Stimulated activated CD4-positive, alpha-beta T cell treated with anti-CD3 and anti-CD28 coated beads, Interleukin-15, amount 100 ng/mL, for 24 hours (primary cell): ENCODE measurements at regions not wholly inside any gene's neighbourhood (a gene's known extent, or its start where the extent isn't known, plus 50 kb on each side); places are given as distances from the start of the nearest gene placed in this dataset.
"Not testable (repeated sequence)": the region's sequence is repeated elsewhere in the genome, so short reads cannot be mapped to it uniquely, and the experiment has no call there.

Source experiments
- DNase-seq: peaks from one replicate; pipeline ENCODE4 v3.0.0-alpha.2; 2020

GRCh38 chr6:112591329-112591728, 244.2 kb downstream of the RFPL4B start:
- DNase-seq, result no peak

DNA sequence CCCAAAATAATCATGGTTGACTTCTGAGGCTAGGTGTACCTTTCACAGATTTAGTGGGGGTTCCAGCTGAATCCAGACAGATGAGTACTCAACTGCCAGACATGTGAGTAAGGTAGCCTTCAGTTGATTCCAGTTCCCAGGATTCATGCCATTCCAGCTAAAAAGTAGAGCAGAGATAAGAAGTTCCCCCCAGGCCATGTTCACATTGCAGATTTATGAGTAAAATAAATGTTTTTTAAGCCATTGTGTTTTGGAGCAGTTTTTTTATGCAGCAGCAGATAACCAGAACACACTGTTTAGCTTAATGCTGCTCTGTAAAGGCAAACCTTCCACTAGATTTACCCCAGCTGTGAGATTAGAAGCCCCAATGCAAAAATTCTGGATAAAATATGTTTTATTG, 245.0 kb downstream of the RFPL4B start:
- no peak for DNase-seq

- no peak for DNase-seq
These were observed 247.9 kb downstream of the RFPL4B start for GRCh38 chr6:112594886-112595594.

DNA sequence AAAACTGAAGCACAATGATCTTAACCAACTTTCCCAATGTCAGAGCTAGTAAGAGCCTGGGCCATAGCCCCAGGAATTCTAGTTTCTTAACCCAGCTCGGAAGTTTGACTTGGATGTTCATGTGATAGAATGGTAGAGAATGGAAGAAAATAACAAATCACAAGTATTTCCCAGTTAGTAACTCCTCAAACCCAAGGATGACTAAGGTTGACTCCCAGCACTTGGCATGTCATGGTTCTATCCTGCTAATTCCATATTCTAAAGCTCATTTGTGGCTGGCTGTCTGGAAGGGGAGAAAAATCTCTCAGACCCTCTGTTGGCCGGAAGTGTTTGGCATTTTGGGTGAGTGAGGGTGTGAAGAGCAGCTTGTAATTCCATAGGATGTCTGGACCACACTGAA, 248.7 kb downstream of the RFPL4B start:
- no peak for DNase-seq

- DNase-seq, result no peak
These were observed 250.0 kb downstream of the RFPL4B start for GRCh38 chr6:112597176-112597575.

DNA sequence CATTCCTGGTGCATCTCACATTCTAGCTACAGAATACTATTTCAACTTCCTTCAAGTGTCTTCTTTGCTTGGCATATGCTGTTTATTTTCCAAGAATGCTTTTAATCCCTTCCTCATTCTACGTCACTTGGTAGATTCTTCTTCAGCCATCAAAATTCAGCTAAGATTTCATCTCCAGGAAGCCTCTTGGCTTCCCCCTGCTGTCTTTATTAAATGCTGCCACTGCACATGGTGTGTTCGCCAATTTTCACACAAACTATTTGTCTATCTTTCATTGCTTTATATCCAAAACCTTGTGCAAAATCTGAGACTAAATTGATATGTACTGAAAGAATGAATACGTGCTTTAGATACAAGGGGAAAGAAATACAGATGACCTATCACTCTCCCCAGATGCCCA, 253.0 kb downstream of the RFPL4B start:
- DNase-seq, result no peak

DNA sequence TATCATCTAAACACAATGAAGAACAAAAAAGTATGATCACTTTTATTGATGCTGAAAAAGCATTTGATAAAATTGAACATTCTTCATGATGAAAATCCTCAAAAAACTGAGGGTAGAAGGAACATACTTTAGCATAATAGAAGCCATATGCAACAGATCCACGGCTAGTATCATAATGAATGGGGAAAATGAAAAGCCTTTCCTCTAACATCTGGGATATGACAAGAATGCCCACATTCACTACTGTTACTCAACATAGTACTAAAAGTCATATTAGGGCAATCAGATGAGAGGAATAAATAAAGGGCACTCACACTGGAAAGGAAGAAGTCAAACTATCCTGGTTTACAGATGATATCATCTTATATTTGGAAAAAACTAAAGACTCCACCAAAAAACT, 256.6 kb downstream of the RFPL4B start:
- no peak for DNase-seq

DNA sequence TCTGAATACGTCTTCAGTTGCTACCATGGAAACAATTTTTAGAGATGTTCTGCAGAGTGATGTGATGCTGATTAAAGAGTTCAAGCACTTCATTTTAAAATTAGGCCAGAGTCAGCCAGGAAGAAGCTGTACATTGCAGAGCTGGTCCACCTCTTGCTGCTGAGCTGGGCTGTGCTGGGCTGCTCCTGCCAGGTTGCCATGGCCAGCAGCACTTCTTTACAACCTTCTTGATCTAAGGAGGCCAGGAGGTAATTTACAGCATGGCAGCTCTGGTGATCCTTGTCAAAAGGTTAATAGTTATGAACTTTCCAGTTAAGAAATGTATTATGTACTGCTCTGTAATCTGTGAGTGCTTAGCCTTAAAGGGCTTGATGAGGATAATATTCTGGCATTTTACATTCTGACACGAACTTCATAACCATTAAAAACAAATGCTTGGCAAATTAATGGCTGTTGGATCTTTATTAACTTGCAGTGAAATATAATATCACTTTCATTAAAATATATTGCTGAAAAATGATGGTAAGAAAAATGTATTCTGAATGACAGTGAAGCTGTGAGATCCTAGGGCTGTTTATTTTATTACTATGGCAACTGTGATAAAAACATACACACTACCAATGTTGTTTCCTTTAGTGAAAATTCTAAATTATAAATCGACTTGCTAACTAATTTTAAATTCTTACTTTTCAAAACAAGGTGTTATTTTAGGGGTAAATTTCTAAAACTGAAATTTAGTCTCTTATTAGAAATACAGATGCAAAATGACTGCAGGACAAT, 259.7 kb downstream of the RFPL4B start:
- DNase-seq, result no peak

- not testable (repeated sequence) for DNase-seq
These were observed 261.8 kb downstream of the RFPL4B start for GRCh38 chr6:112608925-112609324.

DNA sequence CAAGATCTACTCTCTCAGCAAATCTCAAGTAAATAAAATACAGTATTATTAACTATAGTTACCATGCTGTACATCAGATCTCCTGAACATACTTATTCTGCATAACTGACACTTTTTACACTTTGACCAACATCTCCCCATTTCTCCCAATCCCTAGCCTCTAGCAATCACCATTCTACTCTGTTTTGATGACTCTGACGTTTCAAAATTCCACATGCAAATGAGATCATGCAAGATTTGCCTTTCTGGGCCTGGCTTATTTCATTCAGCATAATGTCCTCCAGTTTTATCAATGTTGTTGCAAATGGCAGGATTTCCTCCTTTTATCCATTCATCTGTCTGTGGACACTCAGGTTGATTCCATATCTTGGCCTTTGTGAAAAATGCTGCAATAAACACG, 266.3 kb downstream of the RFPL4B start:
- no peak for DNase-seq

DNA sequence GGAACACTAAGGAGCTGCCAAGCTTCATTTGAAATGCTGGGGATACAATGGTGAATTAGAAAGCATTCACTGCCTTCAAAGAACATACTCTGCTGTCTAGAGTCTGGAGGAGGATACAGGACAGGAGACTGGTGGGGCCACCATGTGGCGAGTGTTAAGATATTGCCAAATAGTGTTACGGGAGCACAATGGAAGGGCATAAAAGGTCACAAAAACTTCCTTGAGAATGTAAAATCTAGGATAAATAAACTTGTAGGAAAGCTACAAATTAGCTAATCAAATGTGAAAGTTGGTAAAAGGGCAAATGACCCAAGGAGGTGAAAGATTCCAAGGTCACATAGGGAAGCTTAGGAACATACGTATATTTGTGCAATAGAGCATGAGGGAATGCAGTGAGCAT, 271.7 kb downstream of the RFPL4B start:
- DNase-seq, result no peak

DNA sequence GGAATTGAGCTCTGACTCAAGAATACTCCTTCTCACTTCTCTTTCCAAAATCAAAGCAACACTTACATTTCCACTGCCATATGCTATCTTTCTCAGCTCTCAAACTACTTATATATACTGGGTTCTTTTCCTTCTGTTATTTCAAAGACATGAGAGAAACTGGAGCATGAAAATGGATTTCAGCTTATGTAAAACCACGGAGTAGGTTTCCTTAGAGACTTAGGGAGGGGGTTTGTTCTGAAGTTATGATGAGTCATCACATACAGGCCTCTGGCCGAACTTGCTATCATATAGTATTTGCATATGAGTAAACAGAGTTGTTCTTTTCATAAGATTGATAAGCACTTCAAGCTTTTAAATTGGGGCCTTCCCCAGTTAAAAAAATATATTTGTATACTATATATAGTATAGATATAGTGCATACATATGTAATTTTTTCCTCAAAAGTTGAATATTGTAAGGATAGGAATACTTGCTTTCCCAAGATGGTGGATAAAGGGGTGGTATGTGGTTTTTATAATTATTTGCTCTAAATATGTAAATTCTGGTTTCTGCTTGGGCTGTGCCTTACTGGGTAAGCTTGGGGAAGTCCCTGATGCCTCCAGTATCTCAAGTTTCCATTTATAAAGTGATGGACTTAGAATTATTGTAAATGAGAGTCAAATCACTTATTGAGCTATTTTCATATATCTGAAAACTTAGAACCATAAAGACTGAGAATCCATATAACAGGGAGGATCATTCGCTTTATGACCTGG, 273.9 kb downstream of the RFPL4B start:
- no peak for DNase-seq

GRCh38 chr6:112622036-112622435, 274.9 kb downstream of the RFPL4B start:
- DNase-seq, result no peak

DNA sequence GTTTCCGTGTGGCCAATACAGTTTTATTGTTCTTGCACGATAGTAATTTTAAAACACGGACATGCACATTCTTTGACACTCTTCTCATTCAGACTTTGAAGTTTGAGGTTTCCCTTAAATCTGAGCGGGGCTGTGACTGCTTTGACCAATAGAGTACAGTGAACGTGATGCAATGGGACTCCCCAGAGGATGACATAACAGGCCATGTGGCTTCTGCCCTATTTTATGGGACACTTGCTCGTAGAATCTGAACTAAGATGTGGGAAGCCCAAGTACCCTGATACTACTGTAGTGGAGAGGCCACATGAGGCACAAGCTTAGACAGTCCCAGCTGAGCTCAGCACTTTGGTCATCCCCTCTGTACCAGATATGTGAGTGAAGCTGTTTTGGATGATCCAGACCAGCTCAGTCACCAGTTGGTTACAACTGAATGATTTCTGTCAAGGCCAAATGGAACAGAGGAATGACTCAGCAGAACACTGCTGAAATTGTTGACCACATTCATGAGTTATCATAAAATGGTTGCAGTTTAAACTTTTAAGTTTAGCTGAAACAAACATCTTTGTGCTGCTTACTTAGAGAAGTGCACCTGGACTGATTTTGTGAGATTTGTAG, 279.4 kb downstream of the RFPL4B start:
- DNase-seq, result no peak

GRCh38 chr6:112634376-112634775, 287.2 kb downstream of the RFPL4B start:
- no peak for DNase-seq

DNA sequence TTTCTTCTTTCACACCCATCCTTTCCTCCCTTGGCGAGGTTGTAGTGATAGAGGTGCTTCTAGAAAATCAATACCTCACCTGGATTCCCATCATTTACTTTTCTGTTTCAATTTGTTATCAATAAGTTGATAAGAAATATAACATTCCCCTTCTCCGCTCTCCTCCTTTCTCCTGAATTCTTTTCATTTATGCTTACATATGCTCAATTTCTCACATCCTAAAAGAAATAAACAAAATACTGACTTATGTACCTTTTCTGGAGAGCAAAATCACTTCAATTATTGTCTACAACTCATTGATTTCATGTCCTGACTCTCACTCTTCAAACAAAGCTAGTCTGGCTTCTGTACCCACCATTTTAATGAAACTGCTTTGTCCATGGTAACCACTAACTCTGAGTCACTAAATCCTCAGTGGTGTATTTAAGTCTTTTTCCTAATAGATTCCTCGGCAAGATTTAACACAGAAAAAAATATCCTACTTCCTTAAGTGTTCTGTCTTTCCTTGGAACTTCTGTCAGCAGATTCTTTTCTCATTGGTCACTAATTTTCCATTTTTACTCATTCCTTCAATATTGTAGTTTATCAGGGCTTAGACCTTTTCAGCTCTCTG, 289.6 kb downstream of the RFPL4B start:
- DNase-seq, result no peak

DNA sequence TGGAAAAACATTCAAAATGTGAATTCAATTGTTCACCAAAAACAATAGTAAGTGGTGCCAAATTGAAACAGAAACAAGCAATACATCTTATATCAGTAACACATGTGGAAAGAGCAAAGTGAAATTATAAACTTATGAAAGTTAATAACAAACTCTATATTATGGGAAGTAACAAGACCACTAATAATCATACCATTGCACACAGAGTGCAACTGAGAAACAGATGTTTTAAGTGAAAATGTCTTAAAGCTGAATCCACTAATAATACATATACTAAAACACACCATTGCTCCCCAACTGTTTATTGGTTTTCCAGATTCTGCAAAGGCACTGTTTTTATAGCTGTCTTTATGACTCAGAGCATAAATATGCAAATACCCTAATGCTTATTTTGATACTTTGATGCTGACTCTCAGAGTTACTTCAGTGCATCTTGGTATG, 292.3 kb downstream of the RFPL4B start:
- DNase-seq, result no peak

DNA sequence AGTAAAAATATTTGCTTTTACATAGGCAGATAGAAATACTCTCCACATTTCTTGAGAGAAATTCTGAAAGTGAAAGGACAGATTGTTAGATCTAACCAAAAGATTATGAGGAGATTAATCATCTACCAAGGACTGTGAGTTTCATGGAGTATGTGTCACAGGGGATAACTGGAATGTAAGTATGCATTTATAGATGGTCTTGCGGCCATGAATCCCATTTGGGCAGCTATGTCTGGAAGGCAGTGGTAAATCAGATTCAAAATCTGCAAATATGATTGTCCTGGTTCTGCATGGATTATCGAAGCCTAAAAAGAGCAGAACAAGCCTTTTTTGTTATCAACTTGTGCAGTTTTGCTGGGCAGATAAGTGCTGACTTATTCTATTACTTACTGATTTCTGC, 293.8 kb downstream of the RFPL4B start:
- DNase-seq, result no peak

DNA sequence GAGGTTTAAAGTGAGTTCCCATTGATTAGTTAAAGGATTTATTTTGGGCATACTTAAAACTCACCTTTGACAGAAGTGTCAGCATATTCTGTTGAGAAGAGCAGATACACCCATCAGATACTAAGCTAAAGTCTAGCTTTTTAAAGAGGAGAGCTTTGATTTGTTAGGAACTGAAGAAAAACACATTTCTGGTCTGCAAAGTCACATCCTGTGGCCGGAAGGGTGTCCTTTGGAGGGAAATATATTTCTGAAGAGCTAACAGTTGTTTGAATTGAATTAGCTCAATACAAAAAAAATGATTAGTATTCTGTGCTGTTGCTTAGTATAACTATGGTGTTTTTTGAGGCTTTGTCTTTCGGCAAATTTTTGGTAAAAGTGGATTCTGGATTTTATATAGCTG, 302.7 kb downstream of the RFPL4B start:
- no peak for DNase-seq

- no peak for DNase-seq
These were observed 304.1 kb downstream of the RFPL4B start for GRCh38 chr6:112651239-112651638.

DNA sequence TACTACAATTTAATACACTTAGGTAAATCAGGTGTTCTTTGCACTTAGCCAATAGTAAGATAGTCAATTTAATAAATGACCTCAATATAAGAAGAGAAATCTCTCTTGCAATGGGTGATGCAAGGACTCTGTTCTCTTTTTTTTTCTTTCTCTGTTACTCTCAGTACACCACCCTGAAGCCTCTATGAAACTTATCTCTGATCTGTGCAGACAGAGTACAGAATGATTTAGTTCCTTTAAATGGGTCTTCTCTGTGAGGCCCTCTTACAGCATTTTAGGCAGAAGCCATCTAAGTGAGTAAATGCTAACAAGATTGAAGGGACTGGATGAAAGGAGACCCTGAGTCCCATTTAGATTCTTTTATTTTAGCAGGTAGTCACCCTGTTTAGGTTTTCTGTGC, 312.8 kb downstream of the RFPL4B start:
- no peak for DNase-seq

- DNase-seq, result no peak
These were observed 313.5 kb downstream of the RFPL4B start for GRCh38 chr6:112660626-112661025.

DNA sequence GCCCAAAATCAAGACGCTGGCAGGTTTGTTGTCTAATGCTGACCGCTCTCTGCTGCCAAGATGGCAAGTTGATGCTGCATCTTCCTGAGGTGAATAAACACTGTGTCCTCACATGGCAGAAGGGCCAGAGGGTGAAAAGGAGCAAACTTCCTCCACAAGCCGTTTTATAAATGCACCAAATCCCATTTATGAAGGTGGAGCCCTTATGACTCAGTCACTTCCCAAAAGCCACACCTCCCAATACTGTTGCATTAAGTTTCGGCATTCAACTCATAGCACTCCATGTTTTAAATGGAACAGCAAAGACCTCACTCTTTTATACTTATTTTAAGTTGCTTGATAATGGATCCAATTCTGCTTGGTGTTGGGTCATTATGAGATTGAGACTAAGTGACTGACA, 316.6 kb downstream of the RFPL4B start:
- no peak for DNase-seq
